ENCODE measurements at regions not wholly inside any gene's neighbourhood (a gene's known extent, or its start where the extent isn't known, plus 50 kb on each side); places are given as distances from the start of the nearest gene placed in this dataset.
"Not testable (repeated sequence)": the region's sequence is repeated elsewhere in the genome, so short reads cannot be mapped to it uniquely, and the experiment has no call there.

GRCh38 chr7:127451258-127451657 lies 58.8 kb upstream of the ZNF800 start:
- H3K79me1 ChIP-seq (replicated peaks; ENCODE audit: low read length, poor library complexity, severe bottlenecking); H2BK15ac ChIP-seq (ENCODE audit: low read depth, poor library complexity, severe bottlenecking); H3K4me2 ChIP-seq (ENCODE audit: low read length, poor library complexity, severe bottlenecking); H2BK120ac ChIP-seq (ENCODE audit: low read depth, low read length); H3K14ac ChIP-seq (ENCODE audit: low read length in 2 of 2); H3K18ac ChIP-seq (ENCODE audit: low read depth in 1 of 2, low read length in 2 of 2); H3K27me3 ChIP-seq (ENCODE audit: control insufficient read depth in 1 of 2, insufficient read depth in 1 of 2, low read length in 2 of 2); H3K4me1 ChIP-seq (ENCODE audit: control insufficient read depth, insufficient read depth, low read depth, low read length); H4K8ac ChIP-seq (ENCODE audit: low read length); H3K23ac ChIP-seq (ENCODE audit: low read length in 2 of 2); DNase-seq; H2AK5ac ChIP-seq (ENCODE audit: low read length, severe bottlenecking); H2BK5ac ChIP-seq (ENCODE audit: low read depth, low read length, poor library complexity, severe bottlenecking); H3K4me3 ChIP-seq (ENCODE audit: insufficient read depth in 1 of 2, low read depth in 1 of 2, low read length in 2 of 2); H3K36me3 ChIP-seq (ENCODE audit: control insufficient read depth in 1 of 2, insufficient read depth in 2 of 2, low read depth in 1 of 2, low read length in 2 of 2); H3K9ac ChIP-seq (ENCODE audit: low read length); H3K4ac ChIP-seq (ENCODE audit: low read depth in 1 of 2, low read length in 2 of 2); H2AFZ ChIP-seq (ENCODE audit: low read depth, low read length); H4K91ac ChIP-seq (ENCODE audit: low read length); H3K27ac ChIP-seq (ENCODE audit: low read length, poor library complexity, severe bottlenecking); H2BK12ac ChIP-seq (ENCODE audit: low read length in 2 of 2): not testable (repeated sequence)
- peaks cover 10% of the 10 kb centered on the region for H3K9me3 ChIP-seq (ENCODE audit: control insufficient read depth, low read length)
- WGBS, result 62% methylated on average over 10 of the region's 10 CpGs

DNA sequence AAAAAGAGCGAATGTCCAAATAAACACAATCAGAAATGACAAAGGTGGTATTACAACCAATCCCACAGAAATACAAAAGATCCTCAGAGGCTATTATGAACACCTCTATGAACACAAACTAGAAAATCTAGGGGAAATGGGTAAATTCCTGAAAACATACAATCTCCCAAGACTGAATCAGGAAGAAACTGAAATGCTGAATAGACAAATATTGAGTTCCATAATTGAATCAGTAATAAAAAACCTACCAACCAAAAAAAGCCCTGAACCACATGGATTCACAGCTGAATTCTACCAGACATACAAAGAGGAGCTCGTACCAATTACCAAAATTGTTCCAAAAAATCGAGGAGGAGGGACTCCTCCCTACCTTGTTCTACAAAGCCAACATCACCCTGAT lies 56.1 kb upstream of the ZNF800 start:
- Histone ChIP-seq H2BK15ac (ENCODE audit: low read depth, poor library complexity, severe bottlenecking) (no peak overlapping the region), H2BK120ac (ENCODE audit: low read depth, low read length) (no peak overlapping the region), H3K27ac (ENCODE audit: low read length, poor library complexity, severe bottlenecking) (no peak overlapping the region), H3K9me3 (ENCODE audit: control insufficient read depth, low read length) (peaks cover 15% of the 10 kb centered on the region), H3K4ac (ENCODE audit: low read depth in 1 of 2, low read length in 2 of 2) (no peak overlapping the region), H3K23ac (ENCODE audit: low read length in 2 of 2) (no peak overlapping the region), H4K91ac (ENCODE audit: low read length) (no peak overlapping the region), H4K8ac (ENCODE audit: low read length) (no peak overlapping the region), H3K36me3 (ENCODE audit: control insufficient read depth in 1 of 2, insufficient read depth in 2 of 2, low read depth in 1 of 2, low read length in 2 of 2) (no peaks in the 10 kb centered on the region), H3K4me3 (ENCODE audit: insufficient read depth in 1 of 2, low read depth in 1 of 2, low read length in 2 of 2) (no peak overlapping the region), H3K14ac (ENCODE audit: low read length in 2 of 2) (no peak overlapping the region), H2BK12ac (ENCODE audit: low read length in 2 of 2) (no peak overlapping the region), H3K27me3 (ENCODE audit: control insufficient read depth in 1 of 2, insufficient read depth in 1 of 2, low read length in 2 of 2) (no peaks in the 10 kb centered on the region), H3K9ac (ENCODE audit: low read length) (no peak overlapping the region), H3K79me1 (replicated peaks; ENCODE audit: low read length, poor library complexity, severe bottlenecking) (no peaks in the 10 kb centered on the region), H2AFZ (ENCODE audit: low read depth, low read length) (no peak overlapping the region), H2AK5ac (ENCODE audit: low read length, severe bottlenecking) (no peak overlapping the region), H3K18ac (ENCODE audit: low read depth in 1 of 2, low read length in 2 of 2) (no peak overlapping the region), H2BK5ac (ENCODE audit: low read depth, low read length, poor library complexity, severe bottlenecking) (no peak overlapping the region), H3K4me1 (ENCODE audit: control insufficient read depth, insufficient read depth, low read depth, low read length) (no peaks in the 10 kb centered on the region), H3K4me2 (ENCODE audit: low read length, poor library complexity, severe bottlenecking) (no peak overlapping the region)
- no peak for DNase-seq
- 38% methylated on average over 3 of the region's 3 CpGs for WGBS

- 0% methylated on average over 1 of the region's 1 CpG for WGBS
- H2BK12ac ChIP-seq (ENCODE audit: low read length in 2 of 2), result no peak overlapping the region
- H2AK5ac ChIP-seq (ENCODE audit: low read length, severe bottlenecking), result no peak overlapping the region
- H3K4me3 ChIP-seq (ENCODE audit: insufficient read depth in 1 of 2, low read depth in 1 of 2, low read length in 2 of 2), result no peak overlapping the region
- no peak overlapping the region for H2BK120ac ChIP-seq (ENCODE audit: low read depth, low read length)
- no peak overlapping the region for H3K4me2 ChIP-seq (ENCODE audit: low read length, poor library complexity, severe bottlenecking)
- no peak overlapping the region for H3K23ac ChIP-seq (ENCODE audit: low read length in 2 of 2)
- H3K18ac ChIP-seq (ENCODE audit: low read depth in 1 of 2, low read length in 2 of 2), result no peak overlapping the region
- no peak overlapping the region for H4K8ac ChIP-seq (ENCODE audit: low read length)
- peaks cover 15% of the 10 kb centered on the region for H3K9me3 ChIP-seq (ENCODE audit: control insufficient read depth, low read length)
- no peak overlapping the region for H3K14ac ChIP-seq (ENCODE audit: low read length in 2 of 2)
- H2BK15ac ChIP-seq (ENCODE audit: low read depth, poor library complexity, severe bottlenecking), result no peak overlapping the region
- no peak overlapping the region for H3K9ac ChIP-seq (ENCODE audit: low read length)
- no peak overlapping the region for H3K27ac ChIP-seq (ENCODE audit: low read length, poor library complexity, severe bottlenecking)
- no peak overlapping the region for H4K91ac ChIP-seq (ENCODE audit: low read length)
- no peak overlapping the region for H3K4ac ChIP-seq (ENCODE audit: low read depth in 1 of 2, low read length in 2 of 2)
- peak; percentile 17 for DNase-seq
- H2BK5ac ChIP-seq (ENCODE audit: low read depth, low read length, poor library complexity, severe bottlenecking), result no peak overlapping the region
- no peaks in the 10 kb centered on the region for H3K36me3 ChIP-seq (ENCODE audit: control insufficient read depth in 1 of 2, insufficient read depth in 2 of 2, low read depth in 1 of 2, low read length in 2 of 2)
- no peak overlapping the region for H2AFZ ChIP-seq (ENCODE audit: low read depth, low read length)
- no peaks in the 10 kb centered on the region for H3K27me3 ChIP-seq (ENCODE audit: control insufficient read depth in 1 of 2, insufficient read depth in 1 of 2, low read length in 2 of 2)
- H3K4me1 ChIP-seq (ENCODE audit: control insufficient read depth, insufficient read depth, low read depth, low read length), result no peaks in the 10 kb centered on the region
- no peaks in the 10 kb centered on the region for H3K79me1 ChIP-seq (replicated peaks; ENCODE audit: low read length, poor library complexity, severe bottlenecking)
Measured at GRCh38 chr7:127447326-127447945, 54.9 kb upstream of the ZNF800 start.

DNA sequence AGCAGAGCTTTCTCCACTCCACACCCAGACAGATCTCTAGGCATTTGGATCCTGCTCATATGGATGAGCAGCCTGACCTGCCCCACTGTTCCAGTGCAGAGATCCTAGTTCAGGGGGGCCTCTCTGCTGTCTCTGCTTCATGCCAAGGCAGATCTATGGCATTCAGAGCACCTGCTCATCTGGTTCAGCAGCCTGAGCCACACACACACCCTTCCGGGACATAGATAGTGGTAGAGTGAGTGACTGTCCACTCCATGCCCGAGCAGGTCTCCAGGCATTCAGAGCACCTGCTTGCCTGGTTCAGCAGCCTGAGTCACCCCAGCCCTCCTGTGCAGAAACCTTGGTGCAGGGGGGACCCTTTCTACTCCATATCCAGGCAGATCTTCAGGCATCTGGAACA lies 54.3 kb upstream of the ZNF800 start:
- Histone ChIP-seq H2AK5ac (ENCODE audit: low read length, severe bottlenecking) (no peak overlapping the region), H3K79me1 (replicated peaks; ENCODE audit: low read length, poor library complexity, severe bottlenecking) (no peaks in the 10 kb centered on the region), H4K8ac (ENCODE audit: low read length) (no peak overlapping the region), H3K4me1 (ENCODE audit: control insufficient read depth, insufficient read depth, low read depth, low read length) (no peaks in the 10 kb centered on the region), H3K36me3 (ENCODE audit: control insufficient read depth in 1 of 2, insufficient read depth in 2 of 2, low read depth in 1 of 2, low read length in 2 of 2) (no peaks in the 10 kb centered on the region), H3K9me3 (ENCODE audit: control insufficient read depth, low read length) (peaks cover 15% of the 10 kb centered on the region), H3K4me3 (ENCODE audit: insufficient read depth in 1 of 2, low read depth in 1 of 2, low read length in 2 of 2) (no peak overlapping the region), H3K14ac (ENCODE audit: low read length in 2 of 2) (no peak overlapping the region), H2BK5ac (ENCODE audit: low read depth, low read length, poor library complexity, severe bottlenecking) (no peak overlapping the region), H2BK15ac (ENCODE audit: low read depth, poor library complexity, severe bottlenecking) (no peak overlapping the region), H2BK120ac (ENCODE audit: low read depth, low read length) (no peak overlapping the region), H3K23ac (ENCODE audit: low read length in 2 of 2) (no peak overlapping the region), H4K91ac (ENCODE audit: low read length) (no peak overlapping the region), H2BK12ac (ENCODE audit: low read length in 2 of 2) (no peak overlapping the region), H3K27ac (ENCODE audit: low read length, poor library complexity, severe bottlenecking) (no peak overlapping the region), H3K9ac (ENCODE audit: low read length) (no peak overlapping the region), H3K18ac (ENCODE audit: low read depth in 1 of 2, low read length in 2 of 2) (no peak overlapping the region), H3K4me2 (ENCODE audit: low read length, poor library complexity, severe bottlenecking) (no peak overlapping the region), H3K27me3 (ENCODE audit: control insufficient read depth in 1 of 2, insufficient read depth in 1 of 2, low read length in 2 of 2) (peaks cover 0 to 2% of the 10 kb centered on the region in 2 experiments), H3K4ac (ENCODE audit: low read depth in 1 of 2, low read length in 2 of 2) (no peak overlapping the region), H2AFZ (ENCODE audit: low read depth, low read length) (no peak overlapping the region)
- WGBS, result 81% methylated on average over 2 of the region's 2 CpGs
- no peak for DNase-seq
